Stimulated activated CD8-positive, alpha-beta memory T cell treated with anti-CD3 and anti-CD28 coated beads, Interleukin-7, amount 100 ng/mL, for 24 hours (primary cell): ENCODE measurements at regions not wholly inside any gene's neighbourhood (a gene's known extent, or its start where the extent isn't known, plus 50 kb on each side); places are given as distances from the start of the nearest gene placed in this dataset.
"Not testable (repeated sequence)": the region's sequence is repeated elsewhere in the genome, so short reads cannot be mapped to it uniquely, and the experiment has no call there.

ENCODE experiments used
- DNase-seq: peaks from one replicate; pipeline ENCODE4 v3.0.0-alpha.2; 2020; ENCODE audit warnings: low read depth

GRCh38 chr2:14752295-14752694 lies 119.8 kb downstream of the LRATD1 start:
- DNase-seq, result no peak

GRCh38 chr2:14756122-14756541 lies 123.6 kb downstream of the LRATD1 start:
- no peak for DNase-seq

- no peak for DNase-seq
Measured at GRCh38 chr2:14756981-14757657, 124.6 kb downstream of the LRATD1 start.

GRCh38 chr2:14759082-14759481 lies 126.6 kb downstream of the LRATD1 start:
- no peak for DNase-seq

- DNase-seq, result no peak
Measured at GRCh38 chr2:14760169-14760568, 127.7 kb downstream of the LRATD1 start.

- no peak for DNase-seq
Measured at GRCh38 chr2:14761118-14761517, 128.6 kb downstream of the LRATD1 start.

- no peak for DNase-seq
Measured at GRCh38 chr2:14773696-14774095, 141.2 kb downstream of the LRATD1 start.

- no peak for DNase-seq
Measured at GRCh38 chr2:14774436-14774968, 142.0 kb downstream of the LRATD1 start.

GRCh38 chr2:14776216-14776615 lies 143.7 kb downstream of the LRATD1 start:
- DNase-seq, result no peak

- DNase-seq, result no peak
Measured at GRCh38 chr2:14778015-14778414, 145.5 kb downstream of the LRATD1 start.

- no peak for DNase-seq
Measured at GRCh38 chr2:14779252-14779651, 146.7 kb downstream of the LRATD1 start.

- no peak for DNase-seq
Measured at GRCh38 chr2:14781142-14781541, 148.6 kb downstream of the LRATD1 start.

GRCh38 chr2:14788814-14789213 lies 156.3 kb downstream of the LRATD1 start:
- DNase-seq, result not testable (repeated sequence)

GRCh38 chr2:14790041-14790640 lies 157.6 kb downstream of the LRATD1 start:
- DNase-seq, result no peak

- no peak for DNase-seq
Measured at GRCh38 chr2:14803994-14804393, 171.5 kb downstream of the LRATD1 start.

- DNase-seq, result no peak
Measured at GRCh38 chr2:14804902-14805301, 172.4 kb downstream of the LRATD1 start.

GRCh38 chr2:14806613-14807012 lies 174.1 kb downstream of the LRATD1 start:
- no peak for DNase-seq

GRCh38 chr2:14815201-14815600 lies 182.7 kb downstream of the LRATD1 start:
- no peak for DNase-seq

GRCh38 chr2:14816069-14817060 lies 183.8 kb downstream of the LRATD1 start:
- DNase-seq, result no peak

- DNase-seq, result no peak
Measured at GRCh38 chr2:14817848-14818247, 185.3 kb downstream of the LRATD1 start.

- DNase-seq, result no peak
Measured at GRCh38 chr2:14826518-14826917, 194.0 kb downstream of the LRATD1 start.

- no peak for DNase-seq
Measured at GRCh38 chr2:14827226-14828023, 194.9 kb downstream of the LRATD1 start.
